ENCODE measurements at regions not wholly inside any gene's neighbourhood (a gene's known extent, or its start where the extent isn't known, plus 50 kb on each side); places are given as distances from the start of the nearest gene placed in this dataset.
"Not testable (repeated sequence)": the region's sequence is repeated elsewhere in the genome, so short reads cannot be mapped to it uniquely, and the experiment has no call there.

DNA sequence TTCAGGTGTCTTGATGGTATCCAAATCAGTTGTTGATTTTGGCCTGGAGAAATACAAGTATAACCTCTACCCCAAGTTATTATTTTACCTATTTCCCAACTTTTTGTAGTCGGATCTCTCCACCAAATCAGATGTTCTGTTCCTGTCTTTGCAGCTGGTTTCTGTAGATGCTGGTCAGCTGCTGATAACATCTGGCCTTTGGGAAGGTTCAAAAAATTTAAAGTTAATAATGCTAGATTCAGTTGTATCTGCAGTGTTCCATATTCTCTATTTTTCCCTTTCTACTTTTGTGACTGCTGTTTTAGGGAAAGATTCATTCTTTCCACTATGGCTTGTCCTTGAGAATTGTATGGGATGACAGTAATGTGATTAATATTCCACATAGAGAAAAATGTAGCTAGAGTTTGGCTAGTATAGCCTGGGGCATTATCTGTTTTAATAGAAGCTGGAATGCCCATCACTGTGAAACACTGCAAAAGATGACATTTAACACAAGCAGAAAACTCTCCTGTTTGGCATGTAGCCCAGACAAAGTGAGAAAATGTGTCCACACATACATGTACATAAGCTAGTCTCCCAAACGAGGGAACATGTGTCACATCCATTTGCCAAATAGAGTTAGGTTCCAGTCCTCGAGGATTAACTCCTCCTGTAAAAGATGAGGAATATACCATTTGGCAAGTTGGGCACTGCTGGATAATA lies 99.2 kb downstream of the ZNF100 start:
- DNase-seq (ENCODE audit: low read depth); H3K4me3 ChIP-seq (ENCODE audit: low read length): not testable (repeated sequence)

DNA sequence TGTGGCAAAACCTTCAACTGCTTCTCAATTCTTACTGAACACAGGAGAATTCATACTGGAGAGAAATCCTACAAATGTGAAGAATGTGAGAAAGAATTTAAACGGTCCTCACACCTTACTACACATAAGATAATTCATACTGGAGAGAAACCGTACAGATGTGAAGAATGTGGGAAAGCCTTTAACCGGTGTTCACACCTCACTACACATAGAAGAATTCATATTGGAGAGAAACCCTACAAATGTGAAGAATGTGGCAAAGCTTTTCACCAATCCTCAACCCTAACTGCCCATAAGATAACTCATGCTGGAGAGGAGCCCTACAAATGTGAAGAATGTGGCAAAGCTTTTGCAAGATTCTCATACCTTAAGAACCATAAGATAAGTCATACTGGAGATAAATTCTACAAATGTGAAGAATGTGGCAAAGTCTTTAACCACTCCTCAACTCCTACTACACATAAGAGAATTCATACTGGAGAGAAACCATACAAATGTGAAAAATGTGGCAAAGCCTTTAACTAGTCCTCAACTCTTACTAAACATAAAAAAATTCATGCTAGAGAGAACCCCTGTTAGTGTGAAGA lies 111.7 kb downstream of the ZNF100 start:
- no peak overlapping the region for H3K4me3 ChIP-seq (ENCODE audit: low read length)
- DNase-seq (ENCODE audit: low read depth) = no peak
- TF ChIP-seq, protein P1, sequence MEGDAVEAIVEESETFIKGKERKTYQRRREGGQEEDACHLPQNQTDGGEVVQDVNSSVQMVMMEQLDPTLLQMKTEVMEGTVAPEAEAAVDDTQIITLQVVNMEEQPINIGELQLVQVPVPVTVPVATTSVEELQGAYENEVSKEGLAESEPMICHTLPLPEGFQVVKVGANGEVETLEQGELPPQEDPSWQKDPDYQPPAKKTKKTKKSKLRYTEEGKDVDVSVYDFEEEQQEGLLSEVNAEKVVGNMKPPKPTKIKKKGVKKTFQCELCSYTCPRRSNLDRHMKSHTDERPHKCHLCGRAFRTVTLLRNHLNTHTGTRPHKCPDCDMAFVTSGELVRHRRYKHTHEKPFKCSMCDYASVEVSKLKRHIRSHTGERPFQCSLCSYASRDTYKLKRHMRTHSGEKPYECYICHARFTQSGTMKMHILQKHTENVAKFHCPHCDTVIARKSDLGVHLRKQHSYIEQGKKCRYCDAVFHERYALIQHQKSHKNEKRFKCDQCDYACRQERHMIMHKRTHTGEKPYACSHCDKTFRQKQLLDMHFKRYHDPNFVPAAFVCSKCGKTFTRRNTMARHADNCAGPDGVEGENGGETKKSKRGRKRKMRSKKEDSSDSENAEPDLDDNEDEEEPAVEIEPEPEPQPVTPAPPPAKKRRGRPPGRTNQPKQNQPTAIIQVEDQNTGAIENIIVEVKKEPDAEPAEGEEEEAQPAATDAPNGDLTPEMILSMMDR (conservative IDR thresholded peaks at IDR 0.05; ENCODE audit: low read depth, low read length) = no peak

GRCh38 chr19:21651478-21651877 lies 115.9 kb downstream of the ZNF100 start:
- not testable (repeated sequence) for DNase-seq (ENCODE audit: low read depth); H3K4me3 ChIP-seq (ENCODE audit: low read length)

DNA sequence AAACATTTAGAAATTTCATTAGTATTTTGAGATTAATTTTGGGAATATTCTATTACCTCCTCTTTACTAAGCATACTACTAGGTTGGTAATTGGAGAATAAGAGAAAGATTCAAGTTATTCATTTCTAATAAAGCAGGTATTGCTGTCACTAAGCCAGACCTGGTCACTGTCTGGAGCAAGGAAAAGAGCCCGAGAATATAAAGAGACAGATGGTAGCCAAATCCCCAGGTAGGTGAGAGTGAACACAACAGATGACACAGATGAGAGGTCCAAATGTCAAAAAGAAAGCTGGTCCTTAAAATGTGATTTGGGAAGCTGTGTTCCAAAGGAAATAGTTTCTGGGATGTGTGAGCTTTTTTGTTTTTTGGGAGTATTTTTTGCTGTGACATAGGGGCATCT lies 128.6 kb downstream of the ZNF100 start:
- no peak overlapping the region for H3K4me3 ChIP-seq (ENCODE audit: low read length)
- no peak for DNase-seq (ENCODE audit: low read depth)
- TF ChIP-seq, protein P1 (conservative IDR thresholded peaks at IDR 0.05; ENCODE audit: low read depth, low read length) = no peak

GRCh38 chr19:21626924-21627697 lies 121.7 kb downstream of the ZNF429 start:
- no peak for DNase-seq (ENCODE audit: low read depth)
- TF ChIP-seq, protein P1 (conservative IDR thresholded peaks at IDR 0.05; ENCODE audit: low read depth, low read length) = no peak

DNA sequence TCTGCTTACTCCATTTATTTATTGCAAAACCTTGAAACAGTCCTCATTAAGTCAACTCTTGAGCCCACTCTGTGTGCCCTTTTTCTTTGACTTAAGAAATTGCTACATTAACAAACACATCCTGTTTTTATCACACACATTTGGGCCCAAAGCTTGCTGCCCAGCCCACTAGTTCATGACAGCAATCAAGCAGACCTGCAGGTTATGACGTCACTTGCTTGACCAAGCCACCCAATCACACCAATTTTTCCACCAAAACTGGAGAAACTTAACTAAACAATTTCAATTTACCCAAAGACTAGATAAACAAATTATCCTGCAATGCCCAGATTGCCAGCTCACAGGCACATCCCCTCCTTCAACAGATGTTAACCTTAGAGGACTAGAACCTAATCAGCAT lies 120.7 kb downstream of the ZNF429 start:
- no peak for DNase-seq (ENCODE audit: low read depth)
- TF ChIP-seq, protein P1 (conservative IDR thresholded peaks at IDR 0.05; ENCODE audit: low read depth, low read length) = no peak
- no peak overlapping the region for H3K4me3 ChIP-seq (ENCODE audit: low read length)

More at GRCh38 chr19:21626924-21627697, 121.7 kb downstream of the ZNF429 start:
- no peak overlapping the region for H3K4me3 ChIP-seq (ENCODE audit: low read length)

- TF ChIP-seq, protein P1 (conservative IDR thresholded peaks at IDR 0.05; ENCODE audit: low read depth, low read length) = no peak
- no peak for DNase-seq (ENCODE audit: low read depth)
Observed at GRCh38 chr19:21622920-21623319, 117.5 kb downstream of the ZNF429 start.

DNA sequence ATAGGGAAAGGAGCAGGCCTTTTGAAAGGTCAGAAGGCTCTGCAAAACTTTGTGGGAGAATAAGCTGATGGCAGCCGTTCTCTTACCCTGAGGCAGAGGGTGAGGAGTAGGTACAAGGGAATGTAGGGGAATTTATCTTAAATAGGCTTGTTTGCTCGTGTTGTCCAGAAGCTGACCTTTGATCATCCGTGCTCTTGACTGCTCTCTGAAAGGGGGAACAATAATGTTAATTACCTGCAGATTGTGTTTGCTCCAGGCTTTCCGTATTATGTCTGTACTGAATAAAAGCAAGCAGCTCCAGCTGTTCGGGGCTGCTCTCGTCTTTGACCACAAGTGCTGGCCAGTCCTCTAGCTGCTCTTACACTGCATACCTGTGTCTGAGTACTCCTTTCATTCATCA lies 116.3 kb downstream of the ZNF429 start:
- H3K4me3 ChIP-seq (ENCODE audit: low read length) = no peak overlapping the region
- TF ChIP-seq, protein P1 (conservative IDR thresholded peaks at IDR 0.05; ENCODE audit: low read depth, low read length) = no peak
- DNase-seq (ENCODE audit: low read depth) = no peak

More at GRCh38 chr19:21622920-21623319, 117.5 kb downstream of the ZNF429 start:
- H3K4me3 ChIP-seq (ENCODE audit: low read length) = no peak overlapping the region

All from retinal pigment epithelial cell (primary cell).